ENCODE measurements at regions not wholly inside any gene's neighbourhood (a gene's known extent, or its start where the extent isn't known, plus 50 kb on each side); places are given as distances from the start of the nearest gene placed in this dataset.

DNA sequence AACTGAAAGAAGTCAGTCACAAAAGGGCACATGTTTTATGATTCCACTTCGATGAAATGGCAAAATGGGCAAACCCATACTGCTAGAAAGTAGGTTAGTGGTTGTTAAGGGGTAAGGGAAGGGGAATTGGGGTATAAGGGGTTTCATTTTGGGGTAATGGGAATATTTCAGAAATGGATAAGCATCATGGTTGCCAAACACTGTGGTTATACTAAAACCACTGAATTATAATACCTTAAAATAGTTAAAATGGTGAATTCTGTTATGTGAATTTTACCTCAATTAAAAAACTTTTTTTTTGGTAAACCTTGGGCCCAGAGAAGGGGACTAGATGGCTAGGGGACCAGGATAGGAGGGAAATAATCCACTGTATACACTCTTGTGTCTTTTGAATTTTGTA lies 52.3 kb upstream of the BHLHE40 start:
- no peaks in the 10 kb centered on the region for H3K4me1 Mint-ChIP-seq (ENCODE audit: low read depth)
- H3K36me3 Mint-ChIP-seq (ENCODE audit: low read depth) = no peaks in the 10 kb centered on the region
- no peak overlapping the region for H3K4me3 Mint-ChIP-seq (ENCODE audit: unreplicated experiment)
- no peaks in the 10 kb centered on the region for H3K27me3 Mint-ChIP-seq (ENCODE audit: low read depth)
- TF ChIP-seq CTCF (IDR thresholded peaks at IDR 0.05) = no peak
- DNase-seq (ENCODE audit: low spot score) = no peak
- peaks cover 5% of the 10 kb centered on the region for H3K9me3 Mint-ChIP-seq (ENCODE audit: low read depth)
- no peak overlapping the region for H3K27ac Mint-ChIP-seq (ENCODE audit: unreplicated experiment)

DNA sequence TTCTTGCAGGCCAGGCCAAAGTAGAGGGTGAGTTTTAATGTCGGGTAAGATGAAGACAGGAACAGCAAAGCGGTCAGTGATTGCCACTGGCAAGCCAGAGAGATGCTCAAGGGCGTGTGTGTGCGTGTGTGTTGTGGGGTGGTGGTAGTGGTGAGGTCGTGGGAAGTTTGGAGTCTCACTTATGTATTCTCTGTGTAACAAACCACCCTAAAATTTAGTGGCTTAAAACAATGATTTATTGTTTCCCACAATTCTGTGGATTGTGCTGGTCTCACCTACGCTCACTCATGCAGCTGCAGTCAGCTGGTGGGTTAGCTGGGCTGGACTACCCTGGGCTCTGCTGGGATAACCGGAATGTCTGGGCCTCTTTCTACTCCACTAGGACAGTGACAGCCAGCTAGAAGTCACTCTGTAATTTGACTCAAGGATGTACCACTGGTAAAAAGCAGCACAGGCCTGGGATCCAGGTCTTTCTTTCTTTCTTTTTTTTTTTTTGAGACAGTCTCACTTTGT lies 50.9 kb upstream of the BHLHE40 start:
- H3K9me3 Mint-ChIP-seq (ENCODE audit: low read depth) = peaks cover 5% of the 10 kb centered on the region

More for the DNA sequence above, 50.9 kb upstream of the BHLHE40 start:
- Mint-ChIP-seq H3K36me3 (ENCODE audit: low read depth) (no peaks in the 10 kb centered on the region), H3K4me1 (ENCODE audit: low read depth) (no peaks in the 10 kb centered on the region), H3K4me3 (ENCODE audit: unreplicated experiment) (no peak overlapping the region), H3K27ac (ENCODE audit: unreplicated experiment) (no peak overlapping the region), H3K27me3 (ENCODE audit: low read depth) (no peaks in the 10 kb centered on the region)
- no peak for TF ChIP-seq CTCF (IDR thresholded peaks at IDR 0.05)
- DNase-seq (ENCODE audit: low spot score) = no peak
